UCSD-AML1 (cell line): ENCODE measurements at regions not wholly inside any gene's neighbourhood (a gene's known extent, or its start where the extent isn't known, plus 50 kb on each side); places are given as distances from the start of the nearest gene placed in this dataset.

Source experiments
- DNase-seq: peaks from one replicate; lab custom pipeline; 2025; ENCODE audit not compliant: unreplicated experiment; lab: John Stamatoyannopoulos, UW

GRCh38 chr16:56140645-56141044 is 50.6 kb upstream of the GNAO1 start:
- no peak for DNase-seq

- DNase-seq = no peak
Measured at GRCh38 chr16:56137269-56137668, 54.0 kb upstream of the GNAO1 start.

- DNase-seq = no peak
Measured at GRCh38 chr16:56136256-56136655, 55.0 kb upstream of the GNAO1 start.

- no peak for DNase-seq
Measured at GRCh38 chr16:56134790-56135189, 56.5 kb upstream of the GNAO1 start.

- no peak for DNase-seq
Measured at GRCh38 chr16:56125922-56126321, 65.4 kb upstream of the GNAO1 start.

GRCh38 chr16:56122251-56122650 is 69.0 kb upstream of the GNAO1 start:
- no peak for DNase-seq

- DNase-seq = no peak
Measured at GRCh38 chr16:56121156-56121500, 70.2 kb upstream of the GNAO1 start.

- no peak for DNase-seq
Measured at GRCh38 chr16:56120447-56121155, 70.7 kb upstream of the GNAO1 start.

GRCh38 chr16:56119133-56119532 is 72.2 kb upstream of the GNAO1 start:
- no peak for DNase-seq

GRCh38 chr16:56116577-56116964 is 74.7 kb upstream of the GNAO1 start:
- DNase-seq = no peak

GRCh38 chr16:56115817-56116576 is 75.3 kb upstream of the GNAO1 start:
- no peak for DNase-seq

- no peak for DNase-seq
Measured at GRCh38 chr16:56113223-56113622, 78.1 kb upstream of the GNAO1 start.

- no peak for DNase-seq
Measured at GRCh38 chr16:56111100-56111499, 80.2 kb upstream of the GNAO1 start.

GRCh38 chr16:56109994-56110393 is 81.3 kb upstream of the GNAO1 start:
- DNase-seq = no peak

- DNase-seq = no peak
Measured at GRCh38 chr16:56109205-56109604, 82.1 kb upstream of the GNAO1 start.

GRCh38 chr16:56108724-56109123 is 82.6 kb upstream of the GNAO1 start:
- DNase-seq = no peak

GRCh38 chr16:56108056-56108471 is 83.2 kb upstream of the GNAO1 start:
- no peak for DNase-seq

- no peak for DNase-seq
Measured at GRCh38 chr16:56106527-56106926, 84.8 kb upstream of the GNAO1 start.

- no peak for DNase-seq
Measured at GRCh38 chr16:56102906-56103305, 88.4 kb upstream of the GNAO1 start.

- DNase-seq = no peak
Measured at GRCh38 chr16:56102183-56102686, 89.1 kb upstream of the GNAO1 start.

GRCh38 chr16:56101480-56101879 is 89.8 kb upstream of the GNAO1 start:
- no peak for DNase-seq

GRCh38 chr16:56097306-56097705 is 94.0 kb upstream of the GNAO1 start:
- no peak for DNase-seq

GRCh38 chr16:56094231-56094630 is 97.1 kb upstream of the GNAO1 start:
- DNase-seq = no peak
